ENCODE measurements at regions not wholly inside any gene's neighbourhood (a gene's known extent, or its start where the extent isn't known, plus 50 kb on each side); places are given as distances from the start of the nearest gene placed in this dataset.

DNA sequence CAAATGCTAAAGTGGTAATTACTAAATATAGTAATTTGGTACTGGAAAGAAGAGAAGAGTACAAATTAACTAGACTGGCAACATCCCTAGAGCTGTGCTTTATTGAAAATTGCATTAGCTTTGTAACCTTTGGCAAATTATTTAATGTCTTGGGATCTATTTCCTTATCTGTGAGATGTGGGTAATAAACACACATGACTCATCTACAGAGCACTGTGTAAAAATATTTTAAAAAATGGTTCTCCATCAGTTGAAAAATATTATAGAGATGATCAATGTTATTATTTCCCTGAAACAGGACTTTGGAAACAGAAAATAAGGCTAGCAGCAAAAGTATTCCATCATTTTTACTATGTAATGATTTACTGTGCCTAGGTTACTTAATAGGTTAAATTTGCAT lies 1698.8 kb upstream of the CDH9 start:
- TF ChIP-seq, protein P1, sequence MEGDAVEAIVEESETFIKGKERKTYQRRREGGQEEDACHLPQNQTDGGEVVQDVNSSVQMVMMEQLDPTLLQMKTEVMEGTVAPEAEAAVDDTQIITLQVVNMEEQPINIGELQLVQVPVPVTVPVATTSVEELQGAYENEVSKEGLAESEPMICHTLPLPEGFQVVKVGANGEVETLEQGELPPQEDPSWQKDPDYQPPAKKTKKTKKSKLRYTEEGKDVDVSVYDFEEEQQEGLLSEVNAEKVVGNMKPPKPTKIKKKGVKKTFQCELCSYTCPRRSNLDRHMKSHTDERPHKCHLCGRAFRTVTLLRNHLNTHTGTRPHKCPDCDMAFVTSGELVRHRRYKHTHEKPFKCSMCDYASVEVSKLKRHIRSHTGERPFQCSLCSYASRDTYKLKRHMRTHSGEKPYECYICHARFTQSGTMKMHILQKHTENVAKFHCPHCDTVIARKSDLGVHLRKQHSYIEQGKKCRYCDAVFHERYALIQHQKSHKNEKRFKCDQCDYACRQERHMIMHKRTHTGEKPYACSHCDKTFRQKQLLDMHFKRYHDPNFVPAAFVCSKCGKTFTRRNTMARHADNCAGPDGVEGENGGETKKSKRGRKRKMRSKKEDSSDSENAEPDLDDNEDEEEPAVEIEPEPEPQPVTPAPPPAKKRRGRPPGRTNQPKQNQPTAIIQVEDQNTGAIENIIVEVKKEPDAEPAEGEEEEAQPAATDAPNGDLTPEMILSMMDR (IDR thresholded peaks at IDR 0.05), result no peak
- no peak for TF ChIP-seq EP300 (IDR thresholded peaks at IDR 0.05)

Measured in ovary (tissue), 3 donors.